DOHH2 (cell line): ENCODE measurements at regions not wholly inside any gene's neighbourhood (a gene's known extent, or its start where the extent isn't known, plus 50 kb on each side); places are given as distances from the start of the nearest gene placed in this dataset.

Experiments used
- H3F3A ChIP-seq: fragments of 200-600 bp; sonication (generic), shearing (Covaris generic); 2 replicates; pipeline ENCODE4 v1.6.0; 2016; ENCODE audit warnings: antibody characterized with exemption, mild to moderate bottlenecking; ENCODE audit not compliant: control insufficient read depth, insufficient read depth
- H3K27ac ChIP-seq: fragments of 200-600 bp; sonication (generic); 2 replicates; pipeline ENCODE4 v1.5.1; 2014; ENCODE audit warnings: low read depth, mild to moderate bottlenecking, low read length, moderate library complexity
- H3K27me3 ChIP-seq: fragments of 200-600 bp; sonication (generic); 2 replicates; pipeline ENCODE4 v1.6.1; 2014; ENCODE audit warnings: mild to moderate bottlenecking, low read length, mixed read lengths; ENCODE audit not compliant: control insufficient read depth
- H3K36me3 ChIP-seq: fragments of 200-600 bp; sonication (generic); 2 replicates; pipeline ENCODE4 v1.6.1; 2014; ENCODE audit warnings: mild to moderate bottlenecking, low read length, moderate library complexity, mixed read lengths; ENCODE audit not compliant: control insufficient read depth
- H3K4me1 ChIP-seq: fragments of 200-600 bp; sonication (generic); 2 replicates; pipeline ENCODE4 v1.6.1; 2014; ENCODE audit warnings: mild to moderate bottlenecking, low read length, mixed read lengths; ENCODE audit not compliant: control insufficient read depth
- H3K4me2 ChIP-seq: fragments of 200-600 bp; sonication (generic); 2 replicates; pipeline ENCODE4 v1.6.0; 2014; ENCODE audit warnings: mild to moderate bottlenecking, low read length, moderate library complexity
- H3K4me3 ChIP-seq: fragments of 200-600 bp; sonication (generic); 2 replicates; pipeline ENCODE4 v1.5.1; 2014; ENCODE audit warnings: mild to moderate bottlenecking, low read length, mixed read lengths
- H3K79me2 ChIP-seq: fragments of 200-600 bp; sonication (generic); 2 replicates; pipeline ENCODE4 v1.6.1; 2014; ENCODE audit warnings: mild to moderate bottlenecking, low read length, mixed read lengths; ENCODE audit not compliant: control insufficient read depth
- H3K9me2 ChIP-seq: fragments of 200-600 bp; sonication (generic); replicated peaks from 2 replicates; pipeline ENCODE4 v1.6.1; 2014; ENCODE audit warnings: mild to moderate bottlenecking, low read length, mixed read lengths; ENCODE audit not compliant: control insufficient read depth
- H3K9me3 ChIP-seq: fragments of 200-600 bp; sonication (generic); 2 replicates; pipeline ENCODE4 v1.6.1; 2014; ENCODE audit warnings: antibody characterized with exemption, low read length, mixed read lengths; ENCODE audit not compliant: control insufficient read depth, insufficient read depth
- H4K20me1 ChIP-seq: fragments of 200-600 bp; sonication (generic); 2 replicates; pipeline ENCODE4 v1.6.0; 2014; ENCODE audit warnings: low read depth, mild to moderate bottlenecking, antibody characterized with exemption, low read length, moderate library complexity; ENCODE audit not compliant: control insufficient read depth, insufficient read depth
- CTCF ChIP-seq: fragments of 200-600 bp; sonication (generic); IDR thresholded peaks from one replicate; pipeline ENCODE4 v1.5.1; 2014; ENCODE audit warnings: antibody characterized with exemption, mild to moderate bottlenecking, low read depth, low read length; ENCODE audit not compliant: poor library complexity, severe bottlenecking
- EZH2phosphoT487 ChIP-seq: fragments of 200-600 bp; sonication (generic); IDR thresholded peaks from 2 replicates; pipeline ENCODE4 v1.6.1; 2017; ENCODE audit warnings: borderline replicate concordance, mild to moderate bottlenecking, antibody characterized with exemption, low read length, moderate library complexity, mixed read lengths

GRCh38 chr2:187718092-187718491 lies 163.9 kb upstream of the TFPI start:
- no peaks in the 10 kb centered on the region for H3K79me2 ChIP-seq
- H3F3A ChIP-seq, result no peaks in the 10 kb centered on the region
- H3K36me3 ChIP-seq, result no peaks in the 10 kb centered on the region
- H3K4me1 ChIP-seq, result no peaks in the 10 kb centered on the region
- H3K9me3 ChIP-seq, result no peaks in the 10 kb centered on the region
- no peak overlapping the region for H3K27ac ChIP-seq
- TF ChIP-seq CTCF (no peak), EZH2phosphoT487 (no peak)
- H3K4me2 ChIP-seq, result no peak overlapping the region
- H4K20me1 ChIP-seq, result no peaks in the 10 kb centered on the region
- H3K4me3 ChIP-seq, result no peak overlapping the region
- H3K27me3 ChIP-seq, result no peaks in the 10 kb centered on the region
- H3K9me2 ChIP-seq, result no peaks in the 10 kb centered on the region

- H3K4me2 ChIP-seq, result no peak overlapping the region
- no peaks in the 10 kb centered on the region for H3K27me3 ChIP-seq
- H3K9me2 ChIP-seq, result no peaks in the 10 kb centered on the region
- no peaks in the 10 kb centered on the region for H3F3A ChIP-seq
- no peaks in the 10 kb centered on the region for H3K9me3 ChIP-seq
- no peak overlapping the region for H3K4me3 ChIP-seq
- TF ChIP-seq EZH2phosphoT487 (no peak), CTCF (no peak)
- H3K4me1 ChIP-seq, result no peaks in the 10 kb centered on the region
- no peak overlapping the region for H3K27ac ChIP-seq
- H3K36me3 ChIP-seq, result no peaks in the 10 kb centered on the region
- no peaks in the 10 kb centered on the region for H4K20me1 ChIP-seq
- no peaks in the 10 kb centered on the region for H3K79me2 ChIP-seq
These were observed 165.3 kb upstream of the TFPI start for GRCh38 chr2:187719510-187719909.

- Histone ChIP-seq H3K36me3 (no peaks in the 10 kb centered on the region), H3K27ac (no peak overlapping the region), H3K27me3 (no peaks in the 10 kb centered on the region), H3K9me2 (no peaks in the 10 kb centered on the region), H3K79me2 (no peaks in the 10 kb centered on the region), H3K9me3 (no peaks in the 10 kb centered on the region), H3K4me1 (no peaks in the 10 kb centered on the region), H4K20me1 (no peaks in the 10 kb centered on the region), H3F3A (no peaks in the 10 kb centered on the region), H3K4me2 (no peak overlapping the region), H3K4me3 (no peak overlapping the region)
- TF ChIP-seq EZH2phosphoT487, result no peak
- no peak for TF ChIP-seq CTCF
These were observed 194.7 kb upstream of the TFPI start for GRCh38 chr2:187748958-187749357.
